ENCODE measurements at regions not wholly inside any gene's neighbourhood (a gene's known extent, or its start where the extent isn't known, plus 50 kb on each side); places are given as distances from the start of the nearest gene placed in this dataset.
"Not testable (repeated sequence)": the region's sequence is repeated elsewhere in the genome, so short reads cannot be mapped to it uniquely, and the experiment has no call there.

GRCh38 chr4:138800421-138800820 lies 215.2 kb upstream of the NOCT start:
- no peak for DNase-seq (ENCODE audit: low read depth in 2 of 3, low spot score in 2 of 3)

GRCh38 chr4:138798404-138798803 lies 217.2 kb upstream of the NOCT start:
- DNase-seq (ENCODE audit: low read depth in 2 of 3, low spot score in 2 of 3) = no peak

- no peak for DNase-seq (ENCODE audit: low read depth in 2 of 3, low spot score in 2 of 3)
These were observed 217.9 kb upstream of the NOCT start for GRCh38 chr4:138797646-138798045.

GRCh38 chr4:138796761-138797160 lies 218.8 kb upstream of the NOCT start:
- no peak for DNase-seq (ENCODE audit: low read depth in 2 of 3, low spot score in 2 of 3)

GRCh38 chr4:138790706-138791340 lies 224.8 kb upstream of the NOCT start:
- DNase-seq (ENCODE audit: low read depth in 2 of 3, low spot score in 2 of 3) = no peak

- DNase-seq (ENCODE audit: low read depth in 2 of 3, low spot score in 2 of 3) = no peak
These were observed 225.8 kb upstream of the NOCT start for GRCh38 chr4:138789796-138790195.

GRCh38 chr4:138788857-138789256 lies 226.7 kb upstream of the NOCT start:
- DNase-seq (ENCODE audit: low read depth in 2 of 3, low spot score in 2 of 3) = no peak

GRCh38 chr4:138788267-138788790 lies 227.3 kb upstream of the NOCT start:
- no peak for DNase-seq (ENCODE audit: low read depth in 2 of 3, low spot score in 2 of 3)

- not testable (repeated sequence) for DNase-seq (ENCODE audit: low read depth in 2 of 3, low spot score in 2 of 3)
These were observed 235.8 kb upstream of the NOCT start for GRCh38 chr4:138779761-138780160.

GRCh38 chr4:138775890-138776289 lies 239.7 kb upstream of the NOCT start:
- DNase-seq (ENCODE audit: low read depth in 2 of 3, low spot score in 2 of 3) = no peak

GRCh38 chr4:138775489-138775888 lies 240.1 kb upstream of the NOCT start:
- no peak for DNase-seq (ENCODE audit: low read depth in 2 of 3, low spot score in 2 of 3)

GRCh38 chr4:138774940-138775339 lies 240.6 kb upstream of the NOCT start:
- DNase-seq (ENCODE audit: low read depth in 2 of 3, low spot score in 2 of 3) = no peak

GRCh38 chr4:138774125-138774524 lies 241.5 kb upstream of the NOCT start:
- DNase-seq (ENCODE audit: low read depth in 2 of 3, low spot score in 2 of 3) = not testable (repeated sequence)

GRCh38 chr4:138773321-138773720 lies 242.3 kb upstream of the NOCT start:
- DNase-seq (ENCODE audit: low read depth in 2 of 3, low spot score in 2 of 3) = no peak

- no peak for DNase-seq (ENCODE audit: low read depth in 2 of 3, low spot score in 2 of 3)
These were observed 243.2 kb upstream of the NOCT start for GRCh38 chr4:138772366-138772765.

GRCh38 chr4:138770818-138771217 lies 244.8 kb upstream of the NOCT start:
- DNase-seq (ENCODE audit: low read depth in 2 of 3, low spot score in 2 of 3) = no peak

GRCh38 chr4:138766332-138766731 lies 249.2 kb upstream of the NOCT start:
- no peak for DNase-seq (ENCODE audit: low read depth in 2 of 3, low spot score in 2 of 3)

GRCh38 chr4:138765442-138765841 lies 250.1 kb upstream of the NOCT start:
- no peak for DNase-seq (ENCODE audit: low read depth in 2 of 3, low spot score in 2 of 3)

GRCh38 chr4:138761638-138762220 lies 253.9 kb upstream of the NOCT start:
- DNase-seq (ENCODE audit: low read depth in 2 of 3, low spot score in 2 of 3) = no peak

GRCh38 chr4:138759554-138759902 lies 256.1 kb upstream of the NOCT start:
- DNase-seq (ENCODE audit: low read depth in 2 of 3, low spot score in 2 of 3) = no peak

GRCh38 chr4:138758876-138759553 lies 256.6 kb upstream of the NOCT start:
- DNase-seq (ENCODE audit: low read depth in 2 of 3, low spot score in 2 of 3) = no peak

- DNase-seq (ENCODE audit: low read depth in 2 of 3, low spot score in 2 of 3) = no peak
These were observed 257.4 kb upstream of the NOCT start for GRCh38 chr4:138758196-138758595.

Measured in activated CD8-positive, alpha-beta memory T cell treated with anti-CD3 and anti-CD28 coated beads for 48 hours (primary cell).